ENCODE measurements at regions not wholly inside any gene's neighbourhood (a gene's known extent, or its start where the extent isn't known, plus 50 kb on each side); places are given as distances from the start of the nearest gene placed in this dataset.

DNA sequence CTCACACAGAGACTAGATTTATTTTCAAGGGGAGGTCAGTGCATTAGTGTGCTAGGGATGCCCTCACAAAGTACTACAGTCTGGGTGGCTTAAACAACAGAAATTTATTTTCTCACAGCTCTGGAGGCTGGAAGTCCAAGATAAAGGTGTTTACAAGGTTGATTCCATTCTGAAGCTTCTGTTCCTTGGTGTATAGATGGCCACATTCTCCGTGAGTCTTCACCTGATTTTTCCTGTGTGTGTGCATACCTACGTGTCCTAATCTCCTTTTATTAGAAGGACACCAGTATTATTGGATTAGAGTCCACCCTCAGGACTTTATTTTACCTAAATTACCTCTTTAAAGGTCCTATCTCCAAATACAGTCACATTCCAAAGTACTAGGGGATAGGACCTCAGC, 91.7 kb upstream of the FRMD4A start:
- TF ChIP-seq EZH2phosphoT487 (IDR thresholded peaks at IDR 0.05; ENCODE audit: borderline replicate concordance): no peak
- TF ChIP-seq CTCF (conservative IDR thresholded peaks at IDR 0.05; ENCODE audit: low read length): no peak

Data from Loucy (cell line).